MCF 10A (cell line): ENCODE measurements at regions not wholly inside any gene's neighbourhood (a gene's known extent, or its start where the extent isn't known, plus 50 kb on each side); places are given as distances from the start of the nearest gene placed in this dataset.

Experiments
- BruUV-seq: library from RNA; stranded (reverse); fragments of 400-500 nt; replicated peaks from 2 replicates; lab custom pipeline; 2021; lab: Mats Ljungman, UMichigan
- CTCF ChIA-PET: fragments of 300-600 bp; sonication (Branson Sonifier 250); formaldehyde crosslinking; extraction: SDS; loops from one replicate; lab custom pipeline; 2021; ENCODE audit warnings: antibody characterized with exemption, inconsistent platforms; lab: Yijun Ruan, JAX
- POLR2A ChIA-PET: fragments of 300-600, 350-650 bp; sonication (Branson Sonifier 250); formaldehyde crosslinking; extraction: SDS; loops from one replicate; lab custom pipeline; 2020; ENCODE audit warnings: antibody characterized with exemption, inconsistent platforms; lab: Yijun Ruan, JAX
- DNase-seq: peaks from one replicate; pipeline ENCODE4 v3.0.0-alpha.2; 2018; ENCODE audit not compliant: unreplicated experiment
- H3K27ac Mint-ChIP-seq: one replicate; pipeline ENCODE4 v1.8.0; 2022; ENCODE audit warnings: mild to moderate bottlenecking, low read depth, mixed read lengths; ENCODE audit not compliant: unreplicated experiment
- H3K27me3 Mint-ChIP-seq: one replicate; pipeline ENCODE4 v1.8.0; 2022; ENCODE audit warnings: mixed read lengths; ENCODE audit not compliant: insufficient read depth, unreplicated experiment
- H3K36me3 Mint-ChIP-seq: one replicate; pipeline ENCODE4 v1.8.0; 2022; ENCODE audit warnings: mild to moderate bottlenecking, moderate library complexity, mixed read lengths; ENCODE audit not compliant: insufficient read depth, unreplicated experiment
- H3K4me1 Mint-ChIP-seq: one replicate; pipeline ENCODE4 v1.8.0; 2022; ENCODE audit warnings: mixed read lengths; ENCODE audit not compliant: insufficient read depth, unreplicated experiment
- H3K4me3 Mint-ChIP-seq: one replicate; pipeline ENCODE4 v1.8.0; 2022; ENCODE audit warnings: mild to moderate bottlenecking, moderate library complexity, mixed read lengths; ENCODE audit not compliant: unreplicated experiment
- H3K9me3 Mint-ChIP-seq: one replicate; pipeline ENCODE4 v1.8.0; 2022; ENCODE audit warnings: mixed read lengths; ENCODE audit not compliant: unreplicated experiment
- CTCF ChIP-seq: fragments of 200-600 bp; IDR thresholded peaks from one replicate; pipeline ENCODE4 v1.8.0; 2022; ENCODE audit warnings: antibody characterized with exemption, mild to moderate bottlenecking; ENCODE audit not compliant: unreplicated experiment
- intact Hi-C: fragments of 100-400 bp; cut with micrococcal nuclease; formaldehyde crosslinking; loops from 2 replicates; pipeline ENCODE4 v1.14.1; 2022

- Mint-ChIP-seq H3K27me3 (peaks cover 16% of the 10 kb centered on the region), H3K27ac (no peak overlapping the region), H3K4me3 (no peak overlapping the region), H3K4me1 (peaks cover 6% of the 10 kb centered on the region), H3K36me3 (no peaks in the 10 kb centered on the region), H3K9me3 (no peaks in the 10 kb centered on the region)
- ChIA-PET CTCF (interaction anchor here (0.6 to 0.8 kb wide), 2 partner anchors 9 to 72 kb away, joined by 3 read pairs; no protein-coding TSS in a partner anchor), POLR2A (no interaction called here)
- no TSS peak for BruUV-seq
- TF ChIP-seq CTCF, result no peak
- intact Hi-C loops, result no loop called here
- no peak for DNase-seq
Observed at GRCh38 chr13:60754211-60755090, 357.4 kb downstream of the TDRD3 start.

DNA sequence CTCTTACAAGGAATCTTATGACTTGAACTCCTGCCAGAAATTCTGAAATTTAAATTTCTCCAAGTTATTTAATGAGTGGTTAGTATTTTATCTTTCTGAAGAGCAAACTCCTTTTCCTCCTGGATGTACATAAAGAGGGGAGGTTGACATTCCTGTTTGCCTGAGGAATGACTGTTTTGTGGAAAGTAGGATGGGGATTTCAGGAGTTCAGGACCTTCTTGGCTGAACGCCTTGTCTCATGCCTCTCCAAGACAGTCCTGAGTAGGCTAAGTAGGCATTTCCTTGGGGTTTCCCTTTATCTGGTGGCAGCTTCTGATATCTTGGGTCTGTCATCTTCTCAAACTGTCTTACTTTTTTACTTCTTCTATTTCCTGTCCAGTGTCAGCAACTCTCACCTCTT is 356.6 kb downstream of the TDRD3 start:
- H3K36me3 Mint-ChIP-seq, result no peaks in the 10 kb centered on the region
- peaks cover 16% of the 10 kb centered on the region for H3K27me3 Mint-ChIP-seq
- peaks cover 5% of the 10 kb centered on the region for H3K4me1 Mint-ChIP-seq
- DNase-seq, result no peak
- POLR2A ChIA-PET, result no interaction called here
- CTCF ChIA-PET, result no interaction called here
- H3K9me3 Mint-ChIP-seq, result no peaks in the 10 kb centered on the region
- BruUV-seq, result no TSS peak
- TF ChIP-seq CTCF, result no peak
- H3K27ac Mint-ChIP-seq, result no peak overlapping the region
- H3K4me3 Mint-ChIP-seq, result no peak overlapping the region
- intact Hi-C loops, result no loop called here

DNA sequence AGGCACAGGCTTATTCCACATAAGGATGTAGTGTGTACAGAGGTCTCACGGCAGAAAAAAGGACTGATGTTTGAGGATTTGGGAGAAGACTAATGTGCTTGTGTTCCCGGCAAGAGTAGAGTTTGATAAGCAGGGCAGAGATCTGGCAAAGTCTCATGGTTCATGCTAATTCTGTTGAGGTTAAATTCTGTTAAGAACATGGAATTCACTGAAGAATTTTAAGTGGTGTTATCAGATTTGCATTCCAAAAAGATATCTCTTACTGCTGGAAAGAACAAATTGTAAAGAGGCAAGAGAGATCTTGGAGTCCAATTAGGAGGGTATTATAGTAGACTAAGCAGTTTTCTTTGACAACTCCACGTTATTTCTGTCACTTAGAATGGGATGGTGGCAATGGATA is 348.3 kb downstream of the TDRD3 start:
- no peak for DNase-seq
- Mint-ChIP-seq H3K9me3 (no peaks in the 10 kb centered on the region), H3K27me3 (peaks cover 29% of the 10 kb centered on the region), H3K36me3 (no peaks in the 10 kb centered on the region), H3K4me3 (no peak overlapping the region), H3K4me1 (no peaks in the 10 kb centered on the region), H3K27ac (no peak overlapping the region)
- ChIA-PET POLR2A (no interaction called here), CTCF (interaction anchor here (1.1 kb wide), 1 partner anchor 9 kb away, joined by 3 read pairs; no protein-coding TSS in a partner anchor)
- no TSS peak for BruUV-seq
- intact Hi-C loops, result no loop called here
- TF ChIP-seq CTCF, result no peak

- no peak overlapping the region for H3K27ac Mint-ChIP-seq
- no peaks in the 10 kb centered on the region for H3K36me3 Mint-ChIP-seq
- intact Hi-C loops, result no loop called here
- DNase-seq, result no peak
- no peak for TF ChIP-seq CTCF
- no peaks in the 10 kb centered on the region for H3K27me3 Mint-ChIP-seq
- no peak overlapping the region for H3K4me3 Mint-ChIP-seq
- BruUV-seq, result no TSS peak
- H3K9me3 Mint-ChIP-seq, result no peaks in the 10 kb centered on the region
- no peaks in the 10 kb centered on the region for H3K4me1 Mint-ChIP-seq
- POLR2A ChIA-PET, result no interaction called here
- CTCF ChIA-PET, result interaction anchor here (0.6 kb wide), 2 partner anchors 233 to 1047 kb away, joined by 3 to 4 read pairs; no protein-coding TSS in a partner anchor
Observed at GRCh38 chr13:60733933-60734332, 336.9 kb downstream of the TDRD3 start.
